Endothelial cell of umbilical vein (primary cell): ENCODE measurements at regions not wholly inside any gene's neighbourhood (a gene's known extent, or its start where the extent isn't known, plus 50 kb on each side); places are given as distances from the start of the nearest gene placed in this dataset.

ENCODE experiments used
- BruUV-seq: library from RNA; stranded (reverse); fragments of 400-500 nt; replicated peaks from 2 replicates; lab custom pipeline; 2021; lab: Mats Ljungman, UMichigan
- CTCF ChIA-PET: fragments of 300-600, 350-600 bp; sonication (Branson Sonifier 250); formaldehyde crosslinking; loops from one replicate; lab custom pipeline; 2021; ENCODE audit warnings: antibody characterized with exemption, inconsistent platforms; lab: Charles Lee
- POLR2A ChIA-PET: fragments of 300-600, 350-600 bp; sonication (Branson Sonifier 250); formaldehyde crosslinking; loops from one replicate; lab custom pipeline; 2021; ENCODE audit warnings: antibody characterized with exemption, inconsistent platforms; lab: Charles Lee
- DNase-seq: peaks from one replicate; pipeline ENCODE4 v3.0.0-alpha.2; 2011; ENCODE audit warnings: low read depth, low spot score
- FAIRE-seq: peaks from 2 replicates; lab custom pipeline; 2011; peaks lifted over from hg19 to GRCh38; lab: Jason Lieb, UNC
- H2AFZ ChIP-seq: 2 replicates; pipeline ENCODE4 v1.6.0; 2012; ENCODE audit warnings: low read depth, low read length, control low read depth, inconsistent platforms
- H3K27ac ChIP-seq: 2 replicates; pipeline ENCODE4 v1.5.1; 2011; ENCODE audit warnings: low read depth, mild to moderate bottlenecking, control low read depth, low read length, moderate library complexity; ENCODE audit not compliant: insufficient read depth
- H3K27me3 ChIP-seq, 2 experiments: 2 replicates each; pipeline versions ENCODE4 v1.6.0 to v1.6.1; 2011; ENCODE audit warnings: low read length in 2 of 2, mixed read lengths in 1 of 2; ENCODE audit not compliant: control insufficient read depth in 2 of 2, insufficient read depth in 2 of 2
- H3K36me3 ChIP-seq, 2 experiments: 2 replicates in 1 of 2; 3 replicates in 1 of 2; pipeline ENCODE4 v1.5.1; 2011; ENCODE audit warnings: low read length in 2 of 2, mild to moderate bottlenecking in 1 of 2, moderate library complexity in 1 of 2; ENCODE audit not compliant: control insufficient read depth in 2 of 2, insufficient read depth in 2 of 2; ENCODE audit errors: extremely low read depth in 1 of 2
- H3K4me1 ChIP-seq: 3 replicates; pipeline ENCODE4 v1.5.1; 2011; ENCODE audit warnings: mild to moderate bottlenecking, low read length; ENCODE audit not compliant: control insufficient read depth, insufficient read depth; ENCODE audit errors: extremely low read depth
- H3K4me2 ChIP-seq: 2 replicates; pipeline ENCODE4 v1.6.1; 2011; ENCODE audit warnings: low read length, control low read depth, mixed read lengths; ENCODE audit not compliant: insufficient read depth
- H3K4me3 ChIP-seq, 3 experiments: fragments of 200-600 bp in 1 of 3; sonication (generic), shearing (Covaris generic) in 1 of 3; replicated peaks in 1 of 3; 2 replicates each; pipeline ENCODE4 v1.5.1; 2011 to 2016; ENCODE audit warnings: control low read depth in 3 of 3, low read length in 3 of 3, mild to moderate bottlenecking in 2 of 3, inconsistent platforms in 1 of 3, low read depth in 1 of 3, moderate library complexity in 1 of 3; ENCODE audit not compliant: insufficient read depth in 1 of 3
- H3K79me2 ChIP-seq: 2 replicates; pipeline ENCODE4 v1.6.0; 2012; ENCODE audit warnings: low read length, inconsistent platforms; ENCODE audit not compliant: control insufficient read depth, insufficient read depth
- H3K9ac ChIP-seq: replicated peaks from 2 replicates; pipeline ENCODE3; 2011; ENCODE audit warnings: low read length, control low read depth; ENCODE audit not compliant: insufficient read depth; ENCODE audit errors: extremely low read depth
- H3K9me1 ChIP-seq: replicated peaks from 3 replicates; pipeline ENCODE4 v1.6.0; 2011; ENCODE audit warnings: mild to moderate bottlenecking, low read length; ENCODE audit not compliant: control insufficient read depth, insufficient read depth; ENCODE audit errors: extremely low read depth
- H3K9me3 ChIP-seq: replicated peaks from 2 replicates; pipeline ENCODE4 v1.5.1; 2012; ENCODE audit warnings: low read length, inconsistent platforms; ENCODE audit not compliant: control insufficient read depth, insufficient read depth
- H4K20me1 ChIP-seq: replicated peaks from 2 replicates; pipeline ENCODE3; 2011; ENCODE audit warnings: mild to moderate bottlenecking, low read length; ENCODE audit not compliant: control insufficient read depth, insufficient read depth; ENCODE audit errors: extremely low read depth
- CTCF ChIP-seq, 2 donors: IDR thresholded peaks; 1 replicate in 1 of 2; 2 replicates in 1 of 2; pipeline ENCODE4 v1.5.1; 2011; ENCODE audit warnings: low read length in 2 of 2, mild to moderate bottlenecking in 2 of 2, moderate library complexity in 2 of 2, control low read depth in 1 of 2, inconsistent platforms in 1 of 2, low read depth in 1 of 2; ENCODE audit not compliant: insufficient read depth in 1 of 2; ENCODE audit errors: extremely low read depth in 1 of 2
- EZH2 ChIP-seq: IDR thresholded peaks from 2 replicates; pipeline ENCODE4 v1.6.1; 2012; ENCODE audit warnings: borderline replicate concordance, low read depth, mild to moderate bottlenecking, moderate library complexity, low read length, inconsistent platforms; ENCODE audit not compliant: severe bottlenecking
- FOS ChIP-seq: IDR thresholded peaks from 2 replicates; pipeline ENCODE4 v1.6.1; 2011; ENCODE audit warnings: mild to moderate bottlenecking, low read length, moderate library complexity, borderline replicate concordance; ENCODE audit not compliant: insufficient read depth
- GATA2 ChIP-seq: IDR thresholded peaks from 2 replicates; pipeline ENCODE4 v1.7.0; 2011; ENCODE audit warnings: low read depth, mild to moderate bottlenecking, moderate library complexity, mixed read lengths, low read length; ENCODE audit not compliant: insufficient read length, insufficient read depth
- JUN ChIP-seq: IDR thresholded peaks from 2 replicates; pipeline ENCODE4 v1.6.1; 2011; ENCODE audit warnings: borderline replicate concordance, low read depth; ENCODE audit not compliant: insufficient read length, insufficient read depth
- MAX ChIP-seq: IDR thresholded peaks from 2 replicates; pipeline ENCODE4 v1.6.1; 2011; ENCODE audit not compliant: insufficient read depth, insufficient read length
- POLR2A ChIP-seq: IDR thresholded peaks from 2 replicates; pipeline ENCODE4 v1.6.1; 2012; ENCODE audit warnings: low read depth, mild to moderate bottlenecking, control low read depth, low read length
- POLR2AphosphoS5 ChIP-seq: IDR thresholded peaks from 2 replicates; pipeline ENCODE4 v1.6.1; 2012; ENCODE audit warnings: low read depth, mild to moderate bottlenecking, control low read depth, low read length, moderate library complexity; ENCODE audit not compliant: insufficient read depth
- dilution Hi-C: fragments of 300-500 bp; cut with MboI; formaldehyde crosslinking; loops from one replicate; pipeline ENCODE4 v1.15.0; 2019; ENCODE audit warnings: low sequenced_read_pairs; ENCODE audit not compliant: extremely low pct_ligation_motif_present
- intact Hi-C: fragments of 100-400 bp; cut with micrococcal nuclease; formaldehyde crosslinking; loops from one replicate; pipeline ENCODE4 v1.10.0; 2022

GRCh38 chr12:59007620-59008019 is 87.3 kb upstream of the LRIG3 start:
- BruUV-seq = no TSS peak
- Histone ChIP-seq H2AFZ (no peak overlapping the region), H4K20me1 (no peaks in the 10 kb centered on the region), H3K4me1 (no peaks in the 10 kb centered on the region), H3K4me2 (no peak overlapping the region), H3K4me3 (no peak overlapping the region), H3K27me3 (no peaks in the 10 kb centered on the region), H3K36me3 (no peaks in the 10 kb centered on the region), H3K9me3 (no peaks in the 10 kb centered on the region), H3K79me2 (no peaks in the 10 kb centered on the region), H3K9me1 (no peaks in the 10 kb centered on the region), H3K9ac (no peak overlapping the region), H3K27ac (no peak overlapping the region)
- dilution Hi-C loops = no loop called here
- intact Hi-C loops = no loop called here
- no peak for FAIRE-seq
- ChIA-PET POLR2A (no interaction called here), CTCF (interaction anchor here (1.0 kb wide), 1 partner anchor 13 kb away, joined by 4 read pairs; no protein-coding TSS in a partner anchor)
- TF ChIP-seq FOS = no peak
- no peak for TF ChIP-seq JUN
- no peak for TF ChIP-seq EZH2
- no peak for TF ChIP-seq CTCF (IDR thresholded peaks at IDR 0.05; ENCODE audit: extremely low read depth in 1 of 2, insufficient read depth in 1 of 2, low read depth in 1 of 2, low read length in 2 of 2)
- TF ChIP-seq POLR2A = no peak
- TF ChIP-seq POLR2AphosphoS5 = no peak
- TF ChIP-seq GATA2 = no peak
- no peak for TF ChIP-seq MAX
- DNase-seq = no peak
